ENCODE measurements at regions not wholly inside any gene's neighbourhood (a gene's known extent, or its start where the extent isn't known, plus 50 kb on each side); places are given as distances from the start of the nearest gene placed in this dataset.

GRCh38 chr4:104589264-104589868, 94.7 kb upstream of the CXXC4 start:
- H3K27ac ChIP-seq (ENCODE audit: low read depth, low read length, poor library complexity, severe bottlenecking) = no peak overlapping the region
- DNase-seq (ENCODE audit: low spot score) = no peak
- H3K4me3 ChIP-seq (ENCODE audit: low read depth, low read length, poor library complexity, severe bottlenecking) = no peak overlapping the region
- no peaks in the 10 kb centered on the region for H3K36me3 ChIP-seq (ENCODE audit: insufficient read depth, low read length)
- H3K79me2 ChIP-seq (ENCODE audit: insufficient read depth, low read depth, low read length) = no peaks in the 10 kb centered on the region
- H2AFZ ChIP-seq (ENCODE audit: low read length) = no peak overlapping the region
- BruUV-seq (replicated peaks) = no TSS peak
- H3K9me2 ChIP-seq (ENCODE audit: insufficient read depth, low read length) = no peaks in the 10 kb centered on the region
- no peaks in the 10 kb centered on the region for H4K20me1 ChIP-seq (ENCODE audit: insufficient read depth, low read length)
- intact Hi-C loops (cut with micrococcal nuclease; ENCODE audit: unreplicated experiment) = no loop called here
- CTCF ChIA-PET (ENCODE audit: unreplicated experiment) = no interaction called here
- TF ChIP-seq EZH2phosphoT487 (IDR thresholded peaks at IDR 0.05; ENCODE audit: borderline replicate concordance, low read depth, low read length) (no peak), CTCF (conservative IDR thresholded peaks at IDR 0.05; ENCODE audit: low read length) (no peak)
- H3K4me2 ChIP-seq (ENCODE audit: low read length) = no peak overlapping the region
- POLR2A ChIA-PET = no interaction called here
- no peaks in the 10 kb centered on the region for H3K9me3 ChIP-seq (ENCODE audit: low read length)
- H3K4me1 ChIP-seq (ENCODE audit: insufficient read depth, low read length, poor library complexity, severe bottlenecking) = no peaks in the 10 kb centered on the region

GRCh38 chr4:104591510-104591911, 96.8 kb upstream of the CXXC4 start:
- H3K27ac ChIP-seq (ENCODE audit: low read depth, low read length, poor library complexity, severe bottlenecking) = no peak overlapping the region
- ChIA-PET POLR2A (interaction anchor here (0.7 kb wide), 1 partner anchor 31 kb away, joined by 4 read pairs; no protein-coding TSS in a partner anchor), CTCF (ENCODE audit: unreplicated experiment) (no interaction called here)
- H3K79me2 ChIP-seq (ENCODE audit: insufficient read depth, low read depth, low read length) = no peaks in the 10 kb centered on the region
- DNase-seq (ENCODE audit: low spot score) = no peak
- H4K20me1 ChIP-seq (ENCODE audit: insufficient read depth, low read length) = no peaks in the 10 kb centered on the region
- intact Hi-C loops (cut with micrococcal nuclease; ENCODE audit: unreplicated experiment) = no loop called here
- no peak overlapping the region for H3K4me2 ChIP-seq (ENCODE audit: low read length)
- H3K9me2 ChIP-seq (ENCODE audit: insufficient read depth, low read length) = no peaks in the 10 kb centered on the region
- no peaks in the 10 kb centered on the region for H3K36me3 ChIP-seq (ENCODE audit: insufficient read depth, low read length)
- BruUV-seq (replicated peaks) = no TSS peak
- H2AFZ ChIP-seq (ENCODE audit: low read length) = no peak overlapping the region
- H3K4me3 ChIP-seq (ENCODE audit: low read depth, low read length, poor library complexity, severe bottlenecking) = no peak overlapping the region
- H3K4me1 ChIP-seq (ENCODE audit: insufficient read depth, low read length, poor library complexity, severe bottlenecking) = no peaks in the 10 kb centered on the region
- no peaks in the 10 kb centered on the region for H3K9me3 ChIP-seq (ENCODE audit: low read length)
- TF ChIP-seq CTCF (conservative IDR thresholded peaks at IDR 0.05; ENCODE audit: low read length) (no peak), EZH2phosphoT487 (IDR thresholded peaks at IDR 0.05; ENCODE audit: borderline replicate concordance, low read depth, low read length) (no peak)

- Histone ChIP-seq H3K36me3 (ENCODE audit: insufficient read depth, low read length) (no peaks in the 10 kb centered on the region), H3K9me3 (ENCODE audit: low read length) (no peaks in the 10 kb centered on the region), H3K79me2 (ENCODE audit: insufficient read depth, low read depth, low read length) (no peaks in the 10 kb centered on the region), H3K4me1 (ENCODE audit: insufficient read depth, low read length, poor library complexity, severe bottlenecking) (no peaks in the 10 kb centered on the region), H3K9me2 (ENCODE audit: insufficient read depth, low read length) (no peaks in the 10 kb centered on the region), H2AFZ (ENCODE audit: low read length) (no peak overlapping the region), H3K4me2 (ENCODE audit: low read length) (no peak overlapping the region), H3K27ac (ENCODE audit: low read depth, low read length, poor library complexity, severe bottlenecking) (no peak overlapping the region), H4K20me1 (ENCODE audit: insufficient read depth, low read length) (no peaks in the 10 kb centered on the region), H3K4me3 (ENCODE audit: low read depth, low read length, poor library complexity, severe bottlenecking) (no peak overlapping the region)
- ChIA-PET POLR2A (no interaction called here), CTCF (ENCODE audit: unreplicated experiment) (no interaction called here)
- intact Hi-C loops (cut with micrococcal nuclease; ENCODE audit: unreplicated experiment) = no loop called here
- BruUV-seq (replicated peaks) = no TSS peak
- DNase-seq (ENCODE audit: low spot score) = no peak
- TF ChIP-seq CTCF (conservative IDR thresholded peaks at IDR 0.05; ENCODE audit: low read length) = no peak
- no peak for TF ChIP-seq EZH2phosphoT487 (IDR thresholded peaks at IDR 0.05; ENCODE audit: borderline replicate concordance, low read depth, low read length)
Measured at GRCh38 chr4:104592183-104592582, 97.5 kb upstream of the CXXC4 start.
